Skeletal muscle tissue (tissue), 3 donors: ENCODE measurements at regions not wholly inside any gene's neighbourhood (a gene's known extent, or its start where the extent isn't known, plus 50 kb on each side); places are given as distances from the start of the nearest gene placed in this dataset.

Experiments
- H3K27ac ChIP-seq: one replicate; pipeline ENCODE4 v1.7.0; 2013; ENCODE audit warnings: mild to moderate bottlenecking, low read depth, low read length, inconsistent platforms
- H3K27me3 ChIP-seq, 3 donors: one replicate each; pipeline ENCODE4 v1.7.0; 2013; ENCODE audit warnings: low read length in 3 of 3; ENCODE audit not compliant: control insufficient read depth in 3 of 3, insufficient read depth in 3 of 3
- H3K36me3 ChIP-seq, 3 donors: one replicate each; pipeline ENCODE4 v1.7.0; 2013; ENCODE audit warnings: low read length in 3 of 3; ENCODE audit not compliant: control insufficient read depth in 3 of 3, insufficient read depth in 3 of 3
- H3K4me1 ChIP-seq, 3 donors: one replicate each; pipeline ENCODE4 v1.7.0; 2013; ENCODE audit warnings: low read length in 3 of 3, mild to moderate bottlenecking in 3 of 3; ENCODE audit not compliant: control insufficient read depth in 3 of 3, insufficient read depth in 3 of 3
- H3K4me3 ChIP-seq, 3 donors: one replicate each; pipeline ENCODE4 v1.7.0; 2013; ENCODE audit warnings: low read length in 3 of 3
- H3K9ac ChIP-seq, 3 donors: one replicate each; pipeline ENCODE4 v1.7.0; 2013; ENCODE audit warnings: low read length in 3 of 3, mild to moderate bottlenecking in 3 of 3, moderate library complexity in 2 of 3, low read depth in 1 of 3
- H3K9me3 ChIP-seq, 3 donors: one replicate each; pipeline ENCODE4 v1.7.0; 2013; ENCODE audit warnings: low read length in 3 of 3; ENCODE audit not compliant: control insufficient read depth in 3 of 3
- donor health status: Osteomylitis.

GRCh38 chr13:105799155-105799554 lies 736.3 kb downstream of the EFNB2 start:
- H3K4me1 ChIP-seq, result no peaks in the 10 kb centered on the region
- no peak overlapping the region for H3K9ac ChIP-seq
- no peaks in the 10 kb centered on the region for H3K36me3 ChIP-seq
- H3K27me3 ChIP-seq, result no peaks in the 10 kb centered on the region
- H3K27ac ChIP-seq, result no peak overlapping the region
- H3K4me3 ChIP-seq, result no peak overlapping the region
- H3K9me3 ChIP-seq, result no peaks in the 10 kb centered on the region

DNA sequence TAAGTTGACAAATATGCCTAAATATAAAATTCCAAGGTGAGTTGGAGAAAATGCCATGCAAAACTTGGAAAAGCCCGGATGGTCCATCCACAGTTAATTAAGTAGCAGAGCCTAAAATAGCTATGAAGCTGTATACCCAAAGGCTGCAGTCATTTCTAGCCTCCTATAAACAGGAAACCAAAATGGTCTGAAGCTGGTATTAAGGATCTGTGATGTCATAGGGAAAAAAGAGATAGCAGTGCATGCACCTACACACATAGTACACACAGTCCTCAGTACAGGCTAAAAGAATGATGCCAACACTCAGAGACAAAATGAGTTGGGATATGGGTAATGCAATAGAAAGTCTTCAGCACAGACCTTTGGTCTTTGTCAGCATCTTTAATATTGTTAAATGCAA lies 736.9 kb downstream of the EFNB2 start:
- Histone ChIP-seq H3K4me1 (no peaks in the 10 kb centered on the region), H3K27me3 (no peaks in the 10 kb centered on the region), H3K9ac (no peak overlapping the region), H3K9me3 (no peaks in the 10 kb centered on the region), H3K4me3 (no peak overlapping the region), H3K36me3 (no peaks in the 10 kb centered on the region), H3K27ac (no peak overlapping the region)

DNA sequence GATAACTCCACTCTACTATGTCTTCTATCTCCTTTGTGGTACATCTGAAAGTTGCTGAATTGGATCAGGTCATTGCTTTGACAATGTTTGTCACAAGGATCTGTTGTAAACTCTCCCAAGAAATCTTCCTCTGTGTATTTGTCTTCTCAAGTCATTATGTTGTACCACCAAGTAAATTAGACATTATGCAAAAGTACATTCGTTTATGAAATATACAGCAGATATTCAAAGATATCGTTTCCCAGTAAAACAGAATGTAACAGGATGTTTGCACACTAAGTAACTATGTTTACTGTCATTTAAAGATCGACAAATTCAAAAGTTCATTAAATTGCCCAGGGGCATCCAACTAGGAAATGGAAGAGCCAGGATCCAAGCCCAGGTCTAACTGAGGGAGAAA lies 739.4 kb downstream of the EFNB2 start:
- no peak overlapping the region for H3K4me3 ChIP-seq
- no peaks in the 10 kb centered on the region for H3K4me1 ChIP-seq
- no peak overlapping the region for H3K27ac ChIP-seq
- H3K27me3 ChIP-seq, result no peaks in the 10 kb centered on the region
- H3K9me3 ChIP-seq, result no peaks in the 10 kb centered on the region
- no peaks in the 10 kb centered on the region for H3K36me3 ChIP-seq
- H3K9ac ChIP-seq, result no peak overlapping the region

- Histone ChIP-seq H3K9ac (no peak overlapping the region), H3K27me3 (no peaks in the 10 kb centered on the region), H3K9me3 (no peaks in the 10 kb centered on the region), H3K27ac (no peak overlapping the region), H3K4me1 (no peaks in the 10 kb centered on the region), H3K36me3 (no peaks in the 10 kb centered on the region), H3K4me3 (no peak overlapping the region)
Measured at GRCh38 chr13:105790923-105791322, 744.5 kb downstream of the EFNB2 start.

DNA sequence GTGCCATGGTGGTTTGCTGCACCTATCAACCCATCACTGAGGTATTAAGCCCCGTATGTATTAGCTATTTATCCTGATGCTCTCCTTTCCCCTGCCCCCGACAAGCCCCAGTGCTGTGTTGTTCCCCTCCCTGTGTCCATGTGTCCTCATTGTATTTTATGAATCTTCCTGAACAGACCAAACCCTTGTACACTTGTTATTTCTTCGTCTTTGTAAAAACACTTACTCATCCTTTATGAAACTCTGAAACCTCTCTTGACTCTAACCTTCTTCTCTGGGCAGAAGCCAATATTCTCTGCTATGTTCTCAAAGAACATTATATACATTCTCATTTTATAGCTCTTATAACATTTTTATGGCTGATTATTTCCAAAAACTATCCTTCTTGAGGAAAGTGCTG lies 746.9 kb downstream of the EFNB2 start:
- Histone ChIP-seq H3K27me3 (no peaks in the 10 kb centered on the region), H3K9me3 (no peaks in the 10 kb centered on the region), H3K9ac (no peak overlapping the region), H3K4me3 (no peak overlapping the region), H3K27ac (no peak overlapping the region), H3K4me1 (no peaks in the 10 kb centered on the region), H3K36me3 (no peaks in the 10 kb centered on the region)

DNA sequence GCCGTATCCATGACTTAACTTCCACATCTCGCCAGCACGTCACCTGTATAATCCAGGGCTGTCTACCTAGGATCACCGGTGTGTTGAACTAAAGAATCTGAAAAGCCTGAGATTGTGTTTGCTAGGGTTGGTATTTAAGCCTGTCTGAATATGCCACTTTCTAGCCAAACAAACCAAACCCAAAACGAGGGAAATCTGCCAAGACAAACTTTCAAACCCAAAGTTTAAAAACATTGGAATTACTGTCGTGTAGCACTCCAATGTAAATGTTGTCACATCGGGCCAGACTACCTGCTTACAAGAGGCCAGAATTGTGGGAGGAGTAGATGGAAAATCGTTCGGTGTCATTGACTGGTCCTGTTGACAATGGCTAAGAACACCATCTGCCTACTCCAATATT lies 747.8 kb downstream of the EFNB2 start:
- Histone ChIP-seq H3K36me3 (no peaks in the 10 kb centered on the region), H3K4me3 (no peak overlapping the region), H3K4me1 (no peaks in the 10 kb centered on the region), H3K27me3 (no peaks in the 10 kb centered on the region), H3K9me3 (no peaks in the 10 kb centered on the region), H3K27ac (no peak overlapping the region), H3K9ac (no peak overlapping the region)

GRCh38 chr13:105785436-105785835 lies 750.0 kb downstream of the EFNB2 start:
- Histone ChIP-seq H3K9me3 (no peaks in the 10 kb centered on the region), H3K4me1 (no peaks in the 10 kb centered on the region), H3K27me3 (no peaks in the 10 kb centered on the region), H3K27ac (no peak overlapping the region), H3K36me3 (no peaks in the 10 kb centered on the region), H3K4me3 (no peak overlapping the region), H3K9ac (no peak overlapping the region)

DNA sequence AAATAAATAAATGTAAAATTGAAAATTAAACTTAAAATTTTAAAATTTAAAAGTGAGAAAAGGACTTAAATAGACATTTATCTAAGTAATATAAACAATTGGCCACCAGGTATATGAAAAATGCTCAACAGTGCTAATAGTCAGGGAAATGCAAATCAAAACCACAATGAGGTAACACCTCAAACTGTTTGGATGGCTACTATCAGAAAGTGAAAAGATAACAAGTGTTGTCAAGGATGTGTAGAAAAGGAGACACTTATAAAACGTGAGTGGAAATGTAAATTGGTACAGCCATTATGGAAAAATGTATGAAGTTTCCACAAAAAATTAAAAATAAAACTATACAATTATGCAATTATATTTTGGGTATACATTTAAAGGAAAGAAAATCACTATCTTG lies 752.2 kb downstream of the EFNB2 start:
- H3K9me3 ChIP-seq, result no peaks in the 10 kb centered on the region
- no peak overlapping the region for H3K4me3 ChIP-seq
- H3K4me1 ChIP-seq, result no peaks in the 10 kb centered on the region
- no peak overlapping the region for H3K9ac ChIP-seq
- no peaks in the 10 kb centered on the region for H3K27me3 ChIP-seq
- H3K36me3 ChIP-seq, result no peaks in the 10 kb centered on the region
- no peak overlapping the region for H3K27ac ChIP-seq

DNA sequence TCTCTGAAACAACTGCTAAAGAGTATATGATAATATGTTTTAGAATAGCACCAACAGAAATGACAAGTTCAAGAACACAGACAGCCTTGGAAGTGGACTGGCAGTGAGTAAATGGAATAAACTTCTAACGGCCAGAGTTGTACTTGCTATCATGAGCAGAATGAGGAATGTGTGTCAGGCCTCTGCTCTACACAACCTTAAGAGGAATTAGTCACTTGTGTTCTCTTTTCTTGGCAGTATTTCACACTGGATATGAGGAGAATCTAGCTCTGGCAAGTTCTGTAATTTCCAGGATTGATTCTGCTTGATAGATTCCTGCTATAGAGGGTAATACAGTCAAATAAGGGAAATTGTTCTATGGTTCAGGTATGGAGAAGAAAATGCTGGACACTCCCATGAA lies 757.3 kb downstream of the EFNB2 start:
- H3K4me1 ChIP-seq, result no peaks in the 10 kb centered on the region
- no peaks in the 10 kb centered on the region for H3K9me3 ChIP-seq
- no peak overlapping the region for H3K4me3 ChIP-seq
- no peaks in the 10 kb centered on the region for H3K36me3 ChIP-seq
- no peak overlapping the region for H3K9ac ChIP-seq
- H3K27ac ChIP-seq, result no peak overlapping the region
- no peaks in the 10 kb centered on the region for H3K27me3 ChIP-seq

DNA sequence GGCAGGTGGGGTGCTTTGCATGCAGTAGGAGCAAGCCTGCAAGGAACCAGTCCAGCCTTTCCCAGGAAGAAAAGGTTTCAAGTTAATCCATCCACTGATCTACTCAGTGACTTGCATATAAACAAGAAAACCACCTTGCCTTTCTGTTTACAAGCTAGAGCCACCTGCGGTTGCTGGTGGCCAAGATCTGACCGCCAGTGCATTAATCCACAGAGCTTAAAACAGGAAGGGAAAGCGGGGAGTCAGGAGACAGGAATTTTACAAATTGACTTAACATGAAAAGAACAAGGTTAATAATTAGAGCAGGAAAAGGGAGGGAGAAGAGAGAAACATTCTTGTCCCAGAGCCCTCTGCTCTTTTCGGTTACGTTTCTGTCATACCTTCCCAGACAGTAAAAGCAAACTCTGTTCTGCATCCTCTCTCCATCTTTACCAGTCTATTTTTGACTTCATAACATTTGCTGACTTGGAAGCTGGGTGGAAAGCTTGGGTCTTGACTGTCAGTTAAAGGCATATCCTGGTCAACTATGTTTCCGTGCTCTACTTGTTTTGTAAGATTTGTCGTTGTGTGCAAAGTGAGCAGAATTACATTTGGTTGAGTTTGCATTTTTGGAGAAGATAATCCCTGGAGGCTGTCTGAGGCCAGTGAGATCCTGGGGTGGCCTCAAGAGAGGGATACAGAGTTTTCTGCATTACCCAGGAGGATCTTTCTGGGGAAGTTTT lies 760.6 kb downstream of the EFNB2 start:
- Histone ChIP-seq H3K9ac (no peak overlapping the region), H3K4me3 (no peak overlapping the region), H3K27me3 (no peaks in the 10 kb centered on the region), H3K36me3 (no peaks in the 10 kb centered on the region), H3K4me1 (no peaks in the 10 kb centered on the region), H3K9me3 (no peaks in the 10 kb centered on the region), H3K27ac (no peak overlapping the region)
